Stimulated activated CD8-positive, alpha-beta memory T cell treated with anti-CD3 and anti-CD28 coated beads, Interleukin-2, amount 100 ng/mL, for 48 hours (primary cell): ENCODE measurements at regions not wholly inside any gene's neighbourhood (a gene's known extent, or its start where the extent isn't known, plus 50 kb on each side); places are given as distances from the start of the nearest gene placed in this dataset.

Source experiments
- DNase-seq, 2 donors: peaks; one replicate each; pipeline ENCODE4 v3.0.0-alpha.2; 2020; ENCODE audit warnings: low read depth in 2 of 2

- no peak for DNase-seq
Observed at GRCh38 chr3:109902549-109902948, 565.2 kb upstream of the DPPA4 start.

GRCh38 chr3:109903100-109903499, 565.8 kb upstream of the DPPA4 start:
- DNase-seq = no peak

- DNase-seq = no peak
Observed at GRCh38 chr3:109910772-109911171, 573.4 kb upstream of the DPPA4 start.

- DNase-seq = no peak
Observed at GRCh38 chr3:109918740-109919139, 581.4 kb upstream of the DPPA4 start.

GRCh38 chr3:109920749-109921148, 583.4 kb upstream of the DPPA4 start:
- no peak for DNase-seq

- DNase-seq = no peak
Observed at GRCh38 chr3:109921509-109921908, 584.2 kb upstream of the DPPA4 start.

GRCh38 chr3:109922856-109923255, 585.5 kb upstream of the DPPA4 start:
- no peak for DNase-seq

GRCh38 chr3:109923431-109923830, 586.1 kb upstream of the DPPA4 start:
- no peak for DNase-seq

- DNase-seq = no peak
Observed at GRCh38 chr3:109924196-109924595, 586.9 kb upstream of the DPPA4 start.

GRCh38 chr3:109926376-109926775, 589.0 kb upstream of the DPPA4 start:
- no peak for DNase-seq

- no peak for DNase-seq
Observed at GRCh38 chr3:109927161-109927560, 589.8 kb upstream of the DPPA4 start.

- no peak for DNase-seq
Observed at GRCh38 chr3:109927726-109928125, 590.4 kb upstream of the DPPA4 start.

- no peak for DNase-seq
Observed at GRCh38 chr3:109930582-109930981, 593.2 kb upstream of the DPPA4 start.

- DNase-seq = no peak
Observed at GRCh38 chr3:109933576-109933975, 596.2 kb upstream of the DPPA4 start.

GRCh38 chr3:109939817-109940216, 602.5 kb upstream of the DPPA4 start:
- no peak for DNase-seq

GRCh38 chr3:109943181-109943580, 605.8 kb upstream of the DPPA4 start:
- DNase-seq = no peak

- DNase-seq = no peak
Observed at GRCh38 chr3:109944836-109945235, 607.5 kb upstream of the DPPA4 start.

GRCh38 chr3:109952924-109953323, 615.6 kb upstream of the DPPA4 start:
- no peak for DNase-seq

- no peak for DNase-seq
Observed at GRCh38 chr3:109963831-109964230, 626.5 kb upstream of the DPPA4 start.

GRCh38 chr3:109973733-109974132, 636.4 kb upstream of the DPPA4 start:
- DNase-seq = no peak

- no peak for DNase-seq
Observed at GRCh38 chr3:109977897-109978296, 640.6 kb upstream of the DPPA4 start.

GRCh38 chr3:109982201-109982600, 644.9 kb upstream of the DPPA4 start:
- no peak for DNase-seq

- no peak for DNase-seq
Observed at GRCh38 chr3:109984976-109985375, 647.6 kb upstream of the DPPA4 start.

GRCh38 chr3:109985943-109986555, 648.7 kb upstream of the DPPA4 start:
- no peak for DNase-seq
